Transverse colon (tissue), 4 donors: ENCODE measurements at regions not wholly inside any gene's neighbourhood (a gene's known extent, or its start where the extent isn't known, plus 50 kb on each side); places are given as distances from the start of the nearest gene placed in this dataset.
A peak's percentile ranks its signal among the peaks of the same experiment; 100 is the strongest.

ENCODE experiments used
- DNase-seq: peaks from one replicate; pipeline ENCODE4 v3.0.0-alpha.2; 2019
- H3K27ac ChIP-seq, 4 donors: fragments of 200-600 bp; sonication (generic); 2 replicates each; pipeline ENCODE4 v1.5.1; 2016 to 2018; ENCODE audit warnings: inconsistent platforms in 4 of 4
- H3K27me3 ChIP-seq: fragments of 200-600 bp; sonication (generic); 2 replicates; pipeline ENCODE4 v1.5.1; 2017; ENCODE audit warnings: inconsistent platforms
- H3K36me3 ChIP-seq, 4 donors: fragments of 200-600 bp; sonication (generic); 2 replicates each; pipeline ENCODE4 v1.5.1; 2017 to 2019; ENCODE audit warnings: inconsistent platforms in 4 of 4
- H3K4me1 ChIP-seq, 4 donors: fragments of 200-600 bp; sonication (generic); 2 replicates each; pipeline ENCODE4 v1.5.1; 2017 to 2020; ENCODE audit warnings: inconsistent platforms in 4 of 4
- H3K4me3 ChIP-seq, 4 donors: fragments of 200-600 bp; sonication (generic); 1 replicate in 1 of 4; 2 replicates in 3 of 4; pipeline versions ENCODE4 v1.5.1 to v1.6.1; 2017 to 2019; ENCODE audit warnings: inconsistent platforms in 4 of 4
- H3K9me3 ChIP-seq, 2 donors: fragments of 200-600 bp; sonication (generic); 2 replicates each; pipeline ENCODE4 v1.5.1; 2017 to 2019; ENCODE audit warnings: inconsistent platforms in 2 of 2
- CTCF ChIP-seq, 5 experiments: fragments of 200-600 bp in 3 of 5; fragments of 450-650 bp in 2 of 5; sonication (generic) in 3 of 5; IDR thresholded peaks; 1 replicate in 2 of 5; 2 replicates in 3 of 5; pipeline ENCODE4 v1.5.1; 2016 to 2017; ENCODE audit warnings: antibody characterized with exemption in 5 of 5, inconsistent platforms in 3 of 5, mild to moderate bottlenecking in 2 of 5, moderate library complexity in 1 of 5
- EP300 ChIP-seq: sonication (generic); formaldehyde crosslinking; IDR thresholded peaks from one replicate; pipeline ENCODE4 v1.6.1; 2017; ENCODE audit warnings: antibody characterized with exemption, low read depth
- POLR2A ChIP-seq: fragments of 450-650 bp; IDR thresholded peaks from one replicate; pipeline ENCODE4 v1.6.1; 2016; ENCODE audit warnings: antibody characterized with exemption, mild to moderate bottlenecking, moderate library complexity
- POLR2AphosphoS5 ChIP-seq, 3 donors: sonication (generic); formaldehyde crosslinking; IDR thresholded peaks; one replicate each; pipeline ENCODE4 v1.6.1; 2016; ENCODE audit warnings: antibody characterized with exemption in 3 of 3
- WGBS, 2 donors: methylation state at CpG; one replicate each; pipeline ENCODE4 v1.1.5; 2018; ENCODE audit warnings: low coverage in 1 of 2; 5-methylcytosine and 5-hydroxymethylcytosine counted together
- in situ Hi-C, 4 donors: fragments of 200-750 bp; cut with MboI; loops; one replicate each; pipeline versions ENCODE4 v1.15.0 to v1.15.1; 2017; ENCODE audit warnings: low sequenced_read_pairs in 3 of 4, low pct_ligation_motif_present in 1 of 4, low pct_unique_long_range_greater_than_20kb in 1 of 4
- intact Hi-C: fragments of 100-400 bp; cut with DNase I; formaldehyde crosslinking; loops from one replicate; pipeline ENCODE4 v1.15.1; 2023; ENCODE audit warnings: low total_unique reads

- intact Hi-C loops = no loop called here
- peak overlapping the region; percentile 41 to 66 (median 50) for H3K27ac ChIP-seq
- H3K9me3 ChIP-seq = no peaks in the 10 kb centered on the region
- H3K4me1 ChIP-seq = no peaks in the 10 kb centered on the region
- in situ Hi-C loops = no loop called here
- no peak for DNase-seq
- no peaks in the 10 kb centered on the region for H3K27me3 ChIP-seq
- TF ChIP-seq EP300 = no peak
- TF ChIP-seq CTCF (IDR thresholded peaks at IDR 0.05) = no peak
- no peak for TF ChIP-seq POLR2A
- no peak for TF ChIP-seq POLR2AphosphoS5 (IDR thresholded peaks at IDR 0.05)
- WGBS, 2 donors = 74 to 75% methylated on average over 1 of the region's 1 CpG
- H3K36me3 ChIP-seq = no peaks in the 10 kb centered on the region
- H3K4me3 ChIP-seq = no peak overlapping the region
These were observed 117.2 kb upstream of the FGGY start for GRCh38 chr1:59179673-59180072.

GRCh38 chr1:59180735-59181134, 116.2 kb upstream of the FGGY start:
- peak overlapping the region; percentile 41 to 66 (median 50) for H3K27ac ChIP-seq
- DNase-seq = no peak
- TF ChIP-seq POLR2AphosphoS5 (IDR thresholded peaks at IDR 0.05) (peak in 1 of 3 donors; percentile 36), POLR2A (no peak)
- no peaks in the 10 kb centered on the region for H3K4me1 ChIP-seq
- H3K27me3 ChIP-seq = no peaks in the 10 kb centered on the region
- no peaks in the 10 kb centered on the region for H3K36me3 ChIP-seq
- in situ Hi-C loops (no loop called here), intact Hi-C loops (no loop called here)
- no peak overlapping the region for H3K4me3 ChIP-seq
- H3K9me3 ChIP-seq = no peaks in the 10 kb centered on the region
- WGBS, 2 donors = 41 to 57% methylated on average over 2 of the region's 2 CpGs

- 48 to 55% methylated on average over 3 of the region's 3 CpGs for WGBS, 2 donors
- intact Hi-C loops = no loop called here
These were observed 113.1 kb upstream of the FGGY start for GRCh38 chr1:59183749-59184317.

GRCh38 chr1:59184365-59184905, 112.5 kb upstream of the FGGY start:
- Histone ChIP-seq H3K4me3 (no peak overlapping the region), H3K27ac (no peak overlapping the region), H3K9me3 (no peaks in the 10 kb centered on the region), H3K36me3 (no peaks in the 10 kb centered on the region), H3K27me3 (no peaks in the 10 kb centered on the region), H3K4me1 (no peaks in the 10 kb centered on the region)
- TF ChIP-seq POLR2A = no peak
- TF ChIP-seq EP300 = no peak
- TF ChIP-seq CTCF (IDR thresholded peaks at IDR 0.05) = no peak
- no peak for TF ChIP-seq POLR2AphosphoS5 (IDR thresholded peaks at IDR 0.05)
- in situ Hi-C loops (no loop called here), intact Hi-C loops (no loop called here)
- DNase-seq = no peak
- WGBS, 2 donors = 90 to 94% methylated on average over 5 of the region's 5 CpGs

More at GRCh38 chr1:59183749-59184317, 113.1 kb upstream of the FGGY start:
- Histone ChIP-seq H3K36me3 (no peaks in the 10 kb centered on the region), H3K27me3 (no peaks in the 10 kb centered on the region), H3K27ac (no peak overlapping the region), H3K9me3 (no peaks in the 10 kb centered on the region), H3K4me1 (no peaks in the 10 kb centered on the region), H3K4me3 (no peak overlapping the region)
- TF ChIP-seq POLR2AphosphoS5 (IDR thresholded peaks at IDR 0.05) (no peak), CTCF (IDR thresholded peaks at IDR 0.05) (no peak), POLR2A (no peak), EP300 (no peak)
- in situ Hi-C loops = no loop called here
- DNase-seq = no peak
